ENCODE measurements at regions not wholly inside any gene's neighbourhood (a gene's known extent, or its start where the extent isn't known, plus 50 kb on each side); places are given as distances from the start of the nearest gene placed in this dataset.

- no peak for DNase-seq
Measured at GRCh38 chr4:125832161-125832560, 517.4 kb downstream of the FAT4 start.

- DNase-seq, result no peak
Measured at GRCh38 chr4:125836597-125837195, 521.9 kb downstream of the FAT4 start.

GRCh38 chr4:125837493-125838201 is 522.9 kb downstream of the FAT4 start:
- DNase-seq, result no peak

DNA sequence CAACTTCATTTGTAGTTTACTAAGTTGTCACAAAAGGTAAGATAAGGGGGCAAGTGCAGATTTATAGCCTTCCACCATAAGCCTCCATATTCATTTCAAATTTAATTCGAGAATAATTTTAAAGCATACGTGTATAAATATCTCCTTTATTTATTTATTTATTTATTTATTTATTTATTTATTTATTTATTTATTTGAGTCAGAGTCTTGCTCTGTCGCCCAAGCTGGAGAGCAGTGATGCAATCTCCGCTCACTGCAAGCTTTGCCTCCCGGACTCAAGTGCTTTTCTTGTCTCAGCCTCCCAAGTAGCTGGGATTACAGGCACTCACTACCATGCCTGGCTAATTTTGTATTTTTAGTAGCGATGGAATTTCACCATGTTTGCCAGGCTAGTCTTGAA is 523.4 kb downstream of the FAT4 start:
- no peak for DNase-seq

DNA sequence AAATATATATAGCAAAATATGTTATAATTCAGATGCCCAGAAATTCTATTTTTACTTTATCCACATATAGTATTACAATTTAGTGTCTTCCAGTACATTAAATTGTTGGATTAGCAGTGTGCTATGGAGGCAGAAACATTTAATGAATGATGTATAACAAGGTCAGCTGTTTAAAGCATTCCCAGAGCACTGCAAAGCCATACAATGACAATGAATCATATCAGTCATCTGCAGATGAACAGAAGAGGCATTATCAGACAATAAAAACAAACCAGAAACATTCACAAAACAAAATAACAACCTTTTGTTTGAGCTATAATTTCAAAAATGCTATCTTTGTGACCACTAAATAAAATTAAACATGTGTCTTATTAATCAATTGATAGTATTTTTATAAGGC is 524.2 kb downstream of the FAT4 start:
- DNase-seq, result no peak

- no peak for DNase-seq
Measured at GRCh38 chr4:125843947-125844346, 529.2 kb downstream of the FAT4 start.

GRCh38 chr4:125847518-125847917 is 532.8 kb downstream of the FAT4 start:
- no peak for DNase-seq

DNA sequence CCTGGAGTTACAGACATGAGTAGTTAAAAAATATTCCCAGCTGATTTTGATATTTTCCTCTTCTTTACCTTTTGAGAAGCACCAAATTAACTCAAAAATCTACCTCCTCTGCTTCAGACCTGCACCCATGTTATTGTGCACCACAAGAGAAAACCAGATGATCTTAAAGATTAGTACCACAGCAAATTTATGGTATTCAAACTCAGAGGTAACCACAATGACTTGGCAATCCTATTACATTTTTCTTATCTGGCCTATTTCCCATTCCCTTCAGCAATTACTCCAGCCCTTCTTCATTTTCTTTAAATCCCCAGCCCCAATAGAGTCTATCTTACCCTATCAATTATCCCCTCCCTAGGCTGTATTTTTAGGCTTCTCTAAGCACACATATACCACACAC is 535.1 kb downstream of the FAT4 start:
- DNase-seq, result no peak

GRCh38 chr4:125891597-125892258 is 577.0 kb downstream of the FAT4 start:
- no peak for DNase-seq

DNA sequence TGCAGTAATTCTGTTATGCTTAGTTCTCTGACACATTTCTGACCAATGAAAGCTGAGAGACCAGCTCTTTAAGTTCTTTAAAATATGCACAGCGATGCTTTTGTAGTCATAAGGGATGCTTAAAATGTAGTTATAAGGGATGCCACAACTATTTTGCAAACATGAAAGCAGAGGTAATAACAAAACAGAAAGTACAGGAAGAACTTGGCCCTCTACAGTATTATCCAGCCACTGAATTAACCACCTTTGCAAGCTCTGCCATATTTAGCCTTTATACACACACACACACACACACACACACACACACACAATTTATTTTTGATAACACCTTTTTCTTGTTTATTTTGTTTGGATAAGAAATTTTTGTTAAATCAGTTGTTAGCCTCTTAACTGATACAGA is 590.0 kb downstream of the FAT4 start:
- no peak for DNase-seq

DNA sequence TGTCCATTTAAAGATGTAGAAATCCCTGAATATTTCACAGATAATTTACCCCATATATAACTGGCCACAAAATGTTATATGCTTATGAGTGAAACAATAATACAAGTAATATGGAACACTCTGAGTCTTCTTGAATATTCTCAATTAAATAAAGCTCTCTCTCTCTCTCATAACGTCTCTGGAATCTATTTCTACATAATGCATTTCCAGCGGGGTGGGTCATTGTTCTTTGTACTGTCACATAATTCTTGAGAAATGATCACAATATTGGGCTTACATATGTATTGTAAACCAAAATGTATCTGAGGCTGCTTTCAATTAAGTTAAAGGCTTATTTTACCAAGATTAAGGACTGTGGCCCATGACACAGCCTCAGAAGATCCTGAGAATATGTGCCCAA is 596.3 kb downstream of the FAT4 start:
- DNase-seq, result no peak

DNA sequence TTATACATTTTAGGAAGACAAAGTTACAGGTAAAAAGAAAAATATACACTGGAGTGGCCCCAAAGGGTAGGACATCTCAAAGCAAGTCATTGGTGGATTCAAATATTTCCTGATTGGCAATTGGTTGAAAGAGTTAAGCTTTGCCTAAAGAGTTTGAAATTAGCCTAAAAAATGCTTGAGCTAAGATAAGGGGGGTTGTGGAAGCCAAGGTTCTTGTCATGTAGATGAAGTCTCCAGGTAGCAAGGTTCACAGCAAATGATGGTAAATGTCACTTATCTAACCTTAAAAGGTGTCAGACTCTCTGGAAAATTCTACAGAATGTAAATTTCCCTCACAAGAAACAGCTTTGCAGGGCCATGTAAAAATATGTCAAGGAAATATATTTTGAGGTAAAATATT is 596.7 kb downstream of the FAT4 start:
- no peak for DNase-seq

DNA sequence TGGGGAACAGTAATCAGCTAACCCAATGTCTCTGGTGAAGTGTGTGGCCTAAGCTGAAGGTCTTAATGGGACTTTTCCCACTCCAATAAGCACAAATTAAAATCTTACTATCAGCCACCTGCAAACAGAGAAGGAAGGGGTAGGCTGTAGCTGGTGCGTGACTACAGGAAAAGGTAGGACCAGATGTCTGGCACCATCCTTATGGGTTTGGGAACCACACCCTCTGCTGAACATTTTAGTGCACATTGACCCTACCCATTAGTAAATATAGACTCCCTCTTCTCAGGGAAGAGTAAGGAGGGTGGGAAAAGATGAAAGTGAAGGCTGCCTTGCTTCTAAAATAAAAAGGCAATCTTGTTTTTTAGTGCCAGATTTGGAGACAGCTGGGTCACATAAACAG is 602.8 kb downstream of the FAT4 start:
- no peak for DNase-seq

- no peak for DNase-seq
Measured at GRCh38 chr4:125928652-125929051, 613.9 kb downstream of the FAT4 start.

- no peak for DNase-seq
Measured at GRCh38 chr4:125938541-125938940, 623.8 kb downstream of the FAT4 start.

DNA sequence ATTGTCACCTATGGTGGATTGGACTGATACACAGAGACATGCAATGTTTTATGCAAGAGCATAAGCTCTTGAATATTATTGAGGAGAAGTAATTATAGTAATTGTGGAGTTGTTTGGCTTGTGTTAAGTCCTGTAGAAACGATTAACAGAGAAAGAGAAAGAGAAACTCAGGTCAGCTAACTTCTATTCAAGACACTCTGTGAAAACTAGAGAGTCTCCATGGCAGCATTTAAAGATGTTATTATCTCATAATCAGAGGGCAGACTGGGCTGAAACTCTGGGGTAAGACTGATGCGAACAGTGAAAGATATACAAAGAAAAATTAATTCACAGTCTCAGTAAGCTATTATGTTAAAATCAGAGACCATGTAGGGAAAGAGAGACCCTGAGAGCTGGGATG is 625.7 kb downstream of the FAT4 start:
- no peak for DNase-seq

DNA sequence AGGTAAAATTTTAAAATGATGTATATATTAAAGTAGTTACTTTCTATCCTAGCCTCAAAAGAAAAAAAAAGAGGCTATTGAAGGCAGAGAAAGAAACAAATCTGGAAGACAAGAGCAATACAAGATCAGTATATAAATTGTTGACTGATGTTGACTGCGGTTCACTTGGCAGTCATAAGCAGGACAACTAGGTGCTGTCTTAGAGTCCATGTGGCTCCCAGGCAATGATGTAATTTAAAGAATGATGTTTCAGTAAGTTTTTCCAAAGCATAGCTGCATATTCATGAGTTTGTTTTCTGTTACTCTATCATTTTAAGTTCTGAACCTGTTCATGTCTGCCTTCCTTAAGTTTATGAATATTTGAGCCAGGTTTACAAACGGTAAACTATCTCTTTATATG is 630.2 kb downstream of the FAT4 start:
- no peak for DNase-seq

GRCh38 chr4:125948021-125948420 is 633.3 kb downstream of the FAT4 start:
- DNase-seq, result no peak

GRCh38 chr4:125951261-125951887 is 636.6 kb downstream of the FAT4 start:
- DNase-seq, result no peak

- DNase-seq, result no peak
Measured at GRCh38 chr4:125952631-125953030, 637.9 kb downstream of the FAT4 start.

GRCh38 chr4:125956276-125956675 is 641.5 kb downstream of the FAT4 start:
- no peak for DNase-seq

DNA sequence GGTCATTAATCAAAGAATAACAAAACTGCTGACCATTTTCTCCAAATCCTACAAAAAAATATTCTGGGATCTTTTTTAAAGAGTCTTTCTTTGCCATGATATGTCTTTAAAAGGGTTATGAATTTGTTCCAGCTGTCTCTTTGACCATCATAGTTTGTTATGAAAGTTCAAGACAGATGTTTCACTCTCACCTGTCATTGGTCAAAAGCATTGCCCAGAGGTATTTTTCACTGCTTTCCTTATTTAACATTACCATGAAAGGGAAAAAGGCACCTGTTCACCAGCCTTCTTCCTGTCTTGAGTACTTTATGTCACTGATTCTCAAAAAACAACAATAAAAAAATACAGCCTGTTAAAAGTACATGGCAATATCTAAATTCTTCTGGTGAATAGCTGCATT is 643.8 kb downstream of the FAT4 start:
- no peak for DNase-seq

- no peak for DNase-seq
Measured at GRCh38 chr4:125961626-125962025, 646.9 kb downstream of the FAT4 start.

GRCh38 chr4:125975861-125976397 is 661.2 kb downstream of the FAT4 start:
- DNase-seq, result no peak

Measured in NCI-H146 (cell line).